SIG-M5 treated with dmso at 0.1 percent for 504 hours (cell line): ENCODE measurements at regions not wholly inside any gene's neighbourhood (a gene's known extent, or its start where the extent isn't known, plus 50 kb on each side); places are given as distances from the start of the nearest gene placed in this dataset.

ENCODE experiments used
- DNase-seq: peaks from one replicate; lab custom pipeline; 2025; ENCODE audit not compliant: unreplicated experiment; lab: John Stamatoyannopoulos, UW

- DNase-seq: no peak
Measured at GRCh38 chr16:52896478-52897164, 156.1 kb downstream of the CHD9NB start.

GRCh38 chr16:52874042-52874441, 178.7 kb downstream of the CHD9NB start:
- no peak for DNase-seq

- DNase-seq: no peak
Measured at GRCh38 chr16:52872731-52873130, 180.0 kb downstream of the CHD9NB start.

DNA sequence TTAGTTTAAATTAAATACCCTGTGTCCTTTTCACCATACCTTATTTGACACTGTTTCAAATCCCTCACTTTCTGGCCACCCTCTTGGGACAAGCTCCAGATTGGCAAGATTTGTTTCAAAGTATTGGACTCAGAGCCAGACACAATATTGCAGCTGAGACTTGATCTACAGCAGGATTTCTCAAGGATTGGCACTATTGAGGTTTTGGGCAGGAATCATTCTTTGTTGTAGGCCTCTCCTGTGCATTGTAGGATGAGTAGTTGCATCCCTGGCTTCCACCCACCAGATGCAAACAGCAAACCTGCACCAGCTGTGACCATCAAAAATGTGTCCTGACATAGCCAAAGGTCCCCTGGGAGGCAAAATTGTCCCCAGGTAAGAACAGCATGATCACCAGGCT, 181.2 kb downstream of the CHD9NB start:
- no peak for DNase-seq

DNA sequence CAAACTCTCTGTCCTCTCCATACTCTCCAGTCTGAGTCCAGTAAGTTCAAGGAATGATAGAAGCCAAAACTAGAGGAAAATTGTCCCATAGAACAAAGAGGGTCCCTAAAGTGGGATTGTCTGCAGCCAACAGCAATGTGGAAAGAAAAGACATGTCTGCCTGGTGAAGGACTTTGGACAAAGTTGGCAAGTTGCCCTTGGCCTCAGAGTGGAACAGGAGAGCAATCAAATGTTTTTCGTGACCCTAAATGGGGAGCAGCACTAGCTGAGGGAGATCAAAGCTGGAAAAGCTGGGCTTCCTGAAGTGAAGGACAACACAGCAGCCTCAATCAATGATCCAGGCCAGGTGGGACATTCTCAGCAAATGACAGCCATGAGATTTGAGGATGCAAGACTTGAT, 183.5 kb downstream of the CHD9NB start:
- DNase-seq: no peak

DNA sequence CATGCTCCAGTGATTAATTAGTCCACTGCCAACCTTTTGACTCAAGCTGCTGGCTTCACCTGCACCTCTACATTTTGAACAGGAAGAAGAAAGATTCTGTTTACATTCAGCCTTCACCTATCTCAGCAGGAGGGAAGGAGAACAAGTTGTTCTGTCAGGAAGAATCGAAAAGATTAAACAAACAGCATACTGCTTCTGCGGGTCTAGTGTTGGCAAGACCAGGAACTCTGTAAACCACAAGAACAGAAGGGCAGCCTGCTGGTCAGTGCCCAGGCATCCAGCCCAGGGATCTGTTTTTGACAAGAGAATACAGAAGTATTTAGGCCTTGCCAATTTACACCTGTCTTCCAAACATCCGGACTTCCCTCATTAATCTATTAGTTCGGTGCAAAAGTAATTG, 189.7 kb downstream of the CHD9NB start:
- DNase-seq: no peak

- no peak for DNase-seq
Measured at GRCh38 chr16:52861614-52862022, 191.1 kb downstream of the CHD9NB start.

GRCh38 chr16:52855463-52855862, 197.2 kb downstream of the CHD9NB start:
- no peak for DNase-seq

DNA sequence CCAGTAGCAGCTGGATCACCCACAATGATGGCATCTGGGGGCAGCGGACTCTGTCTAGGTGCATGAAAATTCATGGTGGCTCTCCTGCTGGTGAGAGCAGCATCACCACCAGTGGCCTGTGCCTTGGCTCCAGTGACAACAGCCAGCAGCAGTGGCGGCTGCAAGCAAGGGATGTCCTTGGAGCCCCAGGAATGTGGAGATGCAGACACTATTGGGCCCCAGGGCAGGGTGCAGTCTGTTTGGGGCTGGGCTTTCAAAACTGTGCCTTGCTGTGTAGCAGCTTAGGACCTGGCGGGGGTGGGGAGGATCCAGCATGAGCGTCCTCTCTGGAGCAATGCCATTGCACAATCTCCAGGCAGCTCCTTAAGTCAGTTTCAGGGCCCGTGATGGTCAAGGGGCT, 199.7 kb downstream of the CHD9NB start:
- DNase-seq: no peak

GRCh38 chr16:52851211-52851740, 201.4 kb downstream of the CHD9NB start:
- DNase-seq: no peak

GRCh38 chr16:52843381-52843780, 209.3 kb downstream of the CHD9NB start:
- DNase-seq: no peak

- no peak for DNase-seq
Measured at GRCh38 chr16:52837251-52837650, 215.4 kb downstream of the CHD9NB start.

DNA sequence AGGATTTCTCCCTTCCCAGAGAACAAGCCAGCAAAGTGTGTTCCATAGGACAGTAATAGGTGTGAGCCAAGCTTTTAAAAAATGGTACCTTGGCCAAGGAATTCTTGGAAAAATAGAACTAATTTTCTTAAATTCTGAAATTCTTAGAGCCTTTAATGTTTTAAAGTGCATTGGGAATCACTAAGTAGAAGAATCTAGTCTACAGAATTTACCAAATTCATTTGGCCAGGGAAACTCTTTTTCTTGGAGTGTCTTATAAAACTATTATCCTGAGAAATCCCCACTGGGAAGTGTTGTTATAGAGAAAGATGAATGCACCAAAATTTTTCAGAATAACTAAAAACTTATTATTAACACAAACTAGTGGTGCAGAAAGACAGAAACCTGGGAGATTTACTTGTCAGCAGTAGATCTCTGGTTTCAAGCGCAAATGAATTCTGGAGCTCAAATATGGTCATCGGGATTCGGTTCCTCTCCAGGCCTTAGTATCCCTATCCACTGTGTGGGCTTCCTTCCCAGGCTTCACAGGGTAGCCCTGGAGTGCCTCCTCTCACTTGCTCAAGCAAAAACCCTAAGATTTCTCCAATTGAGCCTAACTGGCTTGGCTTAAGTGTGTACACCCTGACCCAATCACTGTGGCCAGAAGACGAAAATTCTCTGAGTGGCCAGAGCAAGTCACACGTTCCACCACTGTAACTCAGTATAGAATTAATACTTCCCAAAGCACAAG, 217.8 kb downstream of the CHD9NB start:
- DNase-seq: no peak

DNA sequence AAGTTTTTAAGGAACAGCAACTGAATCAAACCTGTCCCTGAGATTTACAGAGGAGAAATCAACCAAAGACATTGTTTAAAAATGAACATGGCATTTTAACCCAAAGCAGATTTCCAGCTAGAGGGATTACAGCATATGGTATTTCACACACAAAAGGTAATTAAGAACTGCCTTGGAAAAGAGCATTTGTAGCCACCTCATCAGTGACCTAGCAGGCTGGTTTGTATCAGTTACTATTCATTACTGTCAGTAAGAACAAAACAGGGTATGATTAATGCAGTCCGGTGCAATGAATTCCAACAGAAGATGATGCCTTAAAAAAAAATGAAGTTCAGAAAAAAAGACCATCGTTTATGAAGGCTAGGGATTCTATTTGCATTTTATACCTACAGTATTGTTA, 219.9 kb downstream of the CHD9NB start:
- DNase-seq: no peak

DNA sequence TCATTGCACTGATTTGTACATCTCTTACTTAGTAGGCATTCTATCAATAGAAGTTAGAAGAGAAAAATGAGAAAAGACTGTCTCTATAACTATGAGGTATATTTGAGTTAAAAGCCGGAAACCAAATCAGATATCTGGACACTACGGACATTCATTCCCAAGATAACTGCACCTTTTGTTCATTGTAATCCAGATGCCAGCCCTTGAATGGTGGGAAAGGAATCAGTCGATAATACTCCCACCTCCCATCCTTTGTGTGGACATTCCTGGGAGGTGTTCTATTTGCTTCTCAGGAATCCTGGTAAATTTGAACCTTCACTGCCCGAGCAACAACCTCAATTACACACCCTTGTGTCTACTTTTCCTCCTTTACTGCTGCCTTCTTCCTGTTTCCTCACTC, 225.2 kb downstream of the CHD9NB start:
- DNase-seq: no peak

DNA sequence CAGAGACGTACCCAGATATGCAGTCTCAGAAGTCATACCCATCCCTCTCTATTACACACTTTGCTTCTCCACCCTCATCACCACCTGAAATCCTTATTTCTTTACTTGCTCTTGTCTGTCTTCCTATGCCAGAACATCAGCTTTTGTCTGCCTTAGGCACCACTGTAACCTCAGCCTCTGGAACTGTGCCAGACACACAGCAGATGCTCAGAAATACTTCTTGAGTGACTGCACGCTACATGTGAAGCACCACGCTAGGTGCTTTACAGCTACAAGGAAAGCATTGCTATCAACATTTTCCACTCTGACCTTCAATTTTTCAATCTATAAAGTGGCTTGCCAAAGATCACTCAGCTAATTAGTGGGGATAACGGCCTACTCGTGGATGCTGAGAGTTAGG, 226.8 kb downstream of the CHD9NB start:
- no peak for DNase-seq

DNA sequence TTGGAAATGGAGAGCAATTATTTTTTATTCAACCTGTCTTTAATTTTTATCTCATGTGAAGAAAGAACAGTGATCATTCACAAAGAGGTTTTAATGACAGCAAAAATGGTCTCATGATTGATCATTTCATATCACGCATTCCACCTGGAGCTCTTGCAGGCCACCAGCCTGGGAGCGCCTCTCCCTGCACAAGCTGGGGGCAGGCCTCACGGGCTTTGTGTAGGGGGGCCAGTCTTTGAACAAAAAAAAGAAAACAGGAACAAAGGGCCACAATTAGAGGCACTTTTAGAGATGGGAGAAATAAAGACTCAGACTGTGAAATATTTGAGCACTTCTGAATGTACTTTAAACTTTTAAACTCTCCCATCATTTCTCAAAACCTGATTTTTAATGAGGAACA, 232.9 kb downstream of the CHD9NB start:
- DNase-seq: no peak

GRCh38 chr16:52819405-52819804, 233.3 kb downstream of the CHD9NB start:
- no peak for DNase-seq

GRCh38 chr16:52817696-52818095, 235.0 kb downstream of the CHD9NB start:
- no peak for DNase-seq

DNA sequence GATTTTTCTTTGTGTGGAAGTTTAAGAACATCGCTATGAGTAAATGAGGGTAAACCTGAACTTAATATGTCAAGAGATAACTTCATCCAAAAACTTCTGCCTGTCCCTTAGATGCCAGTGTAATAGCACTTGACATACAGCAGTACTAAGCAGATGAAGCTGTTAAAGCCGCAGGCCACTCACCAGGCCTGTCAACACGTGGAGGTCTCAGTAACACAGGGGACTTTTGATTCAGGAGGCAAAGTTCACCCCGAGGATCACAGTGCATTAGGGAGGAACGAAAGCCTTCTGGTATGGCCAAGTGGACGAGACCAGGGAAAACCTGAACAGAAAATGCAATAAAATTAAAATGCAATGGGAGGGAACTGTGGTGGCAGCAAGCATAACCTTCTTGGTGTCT, 235.7 kb downstream of the CHD9NB start:
- DNase-seq: no peak

DNA sequence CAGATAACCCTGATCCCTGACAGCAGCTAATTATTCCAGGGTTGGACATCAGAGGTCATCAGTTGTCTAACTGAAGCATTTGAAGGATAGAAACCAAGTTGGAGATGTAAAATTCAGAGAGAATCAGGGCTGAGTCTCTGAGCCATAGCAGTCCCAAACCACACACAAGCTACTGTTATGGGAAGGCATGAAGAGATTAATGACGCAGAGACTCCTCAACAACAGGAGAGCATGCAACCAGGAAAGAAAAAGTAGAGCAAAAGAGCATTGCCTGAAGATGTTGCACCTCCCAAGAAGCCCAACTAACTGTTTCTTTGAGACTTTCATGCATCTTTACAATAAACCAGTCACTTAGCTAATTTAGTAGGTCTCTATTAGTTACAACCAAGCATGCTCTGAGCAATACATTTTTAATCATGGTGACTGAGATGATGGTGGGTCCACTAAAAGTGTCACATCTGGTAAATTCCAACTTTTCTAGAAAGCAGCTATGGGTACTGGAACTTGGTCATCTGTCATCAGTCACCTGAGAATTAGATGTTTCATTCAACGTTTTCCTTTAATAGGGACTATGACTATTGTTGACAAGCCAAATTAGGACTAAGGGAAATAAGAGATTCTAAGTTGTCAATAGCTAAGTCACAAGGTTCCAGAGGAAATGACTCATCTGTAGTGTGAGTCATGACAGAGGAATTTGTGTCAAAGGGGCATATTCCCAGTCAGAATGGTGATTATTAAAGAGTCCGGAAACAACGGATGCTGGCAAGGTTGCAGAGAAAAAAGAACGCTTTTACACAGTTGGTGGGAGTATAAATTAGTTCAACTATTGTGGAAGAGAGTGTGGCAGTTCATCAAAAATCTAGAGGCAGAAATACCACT, 239.8 kb downstream of the CHD9NB start:
- no peak for DNase-seq
